HG03469 (cell line): ENCODE measurements at regions not wholly inside any gene's neighbourhood (a gene's known extent, or its start where the extent isn't known, plus 50 kb on each side); places are given as distances from the start of the nearest gene placed in this dataset.
A peak's percentile ranks its signal among the peaks of the same experiment; 100 is the strongest.

Experiments
- ATAC-seq: cut with Tn5 transposase; IDR thresholded peaks from one replicate; pipeline ENCODE4 v1.9.1; 2021; ENCODE audit warnings: mild to moderate bottlenecking, moderate library complexity, moderate number of reproducible peaks; ENCODE audit not compliant: unreplicated experiment

DNA sequence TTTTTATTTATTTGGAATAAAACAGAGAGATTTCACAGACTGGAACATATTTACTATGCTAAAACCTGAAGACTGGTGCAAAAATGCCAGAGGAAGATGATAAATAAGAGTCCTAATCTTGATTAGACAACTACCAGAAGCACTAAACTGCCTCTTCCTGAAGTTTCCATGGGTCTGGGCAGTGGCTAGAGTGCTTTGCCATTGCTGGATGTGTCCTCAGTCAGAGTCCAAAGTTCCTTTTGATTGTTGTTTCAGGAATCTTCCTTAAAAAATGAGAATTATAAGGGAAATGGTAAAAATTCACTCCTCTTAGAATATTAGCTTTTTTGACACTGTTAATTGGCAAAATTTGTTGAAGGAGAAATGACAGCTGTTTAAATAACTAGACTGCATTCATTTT is 86.3 kb upstream of the AHR start:
- no peak for ATAC-seq

DNA sequence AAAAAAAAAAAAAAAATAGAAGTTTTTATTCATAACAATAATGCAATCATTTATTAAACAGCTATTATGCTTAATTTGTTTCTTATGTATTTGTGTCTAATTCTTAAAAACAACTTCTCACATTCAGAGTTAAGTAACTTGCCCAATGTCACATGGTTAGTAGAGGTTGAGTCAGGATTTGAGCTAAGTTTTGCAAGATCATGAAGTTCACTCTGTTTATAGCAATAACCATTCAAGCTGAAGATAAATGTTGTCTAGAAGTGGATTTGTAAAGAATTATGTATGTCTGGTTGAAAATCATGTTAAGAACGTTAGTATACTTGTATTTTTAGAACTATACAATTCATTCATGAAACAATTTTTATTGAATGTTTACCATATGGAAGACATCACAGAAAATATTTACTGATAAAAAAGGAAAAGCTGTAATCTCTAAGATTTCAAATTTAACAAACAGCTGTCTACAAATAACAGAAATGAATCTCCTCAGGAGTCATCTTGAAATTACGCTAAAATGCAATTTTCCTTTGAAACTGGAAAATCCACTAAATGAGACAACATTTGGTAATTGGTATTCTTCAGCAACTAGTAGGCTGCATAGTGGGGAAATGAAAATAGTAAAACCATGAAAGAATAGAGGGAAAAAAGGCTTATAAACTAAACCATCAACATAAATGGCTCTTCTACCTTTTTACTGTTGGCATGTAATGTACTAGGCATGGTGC is 70.5 kb upstream of the AHR start:
- ATAC-seq, result no peak

DNA sequence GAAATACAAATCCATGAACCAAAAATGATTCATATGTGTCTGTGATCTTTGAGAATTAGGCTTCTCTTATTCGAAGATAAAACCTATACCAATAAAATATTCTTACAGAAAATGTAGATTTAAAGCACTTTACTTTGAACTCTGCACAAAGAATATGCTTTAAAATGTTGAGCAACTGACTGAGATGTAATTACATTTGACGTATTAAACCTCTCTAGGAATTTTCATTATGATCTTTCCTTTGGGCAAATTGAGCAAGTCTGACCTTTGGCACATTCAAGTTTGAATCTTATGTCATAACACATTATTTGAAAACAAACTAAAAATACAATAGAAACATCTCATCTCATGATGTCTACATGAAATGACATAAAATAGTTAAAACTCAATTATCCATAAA is 69.2 kb upstream of the AHR start:
- no peak for ATAC-seq

DNA sequence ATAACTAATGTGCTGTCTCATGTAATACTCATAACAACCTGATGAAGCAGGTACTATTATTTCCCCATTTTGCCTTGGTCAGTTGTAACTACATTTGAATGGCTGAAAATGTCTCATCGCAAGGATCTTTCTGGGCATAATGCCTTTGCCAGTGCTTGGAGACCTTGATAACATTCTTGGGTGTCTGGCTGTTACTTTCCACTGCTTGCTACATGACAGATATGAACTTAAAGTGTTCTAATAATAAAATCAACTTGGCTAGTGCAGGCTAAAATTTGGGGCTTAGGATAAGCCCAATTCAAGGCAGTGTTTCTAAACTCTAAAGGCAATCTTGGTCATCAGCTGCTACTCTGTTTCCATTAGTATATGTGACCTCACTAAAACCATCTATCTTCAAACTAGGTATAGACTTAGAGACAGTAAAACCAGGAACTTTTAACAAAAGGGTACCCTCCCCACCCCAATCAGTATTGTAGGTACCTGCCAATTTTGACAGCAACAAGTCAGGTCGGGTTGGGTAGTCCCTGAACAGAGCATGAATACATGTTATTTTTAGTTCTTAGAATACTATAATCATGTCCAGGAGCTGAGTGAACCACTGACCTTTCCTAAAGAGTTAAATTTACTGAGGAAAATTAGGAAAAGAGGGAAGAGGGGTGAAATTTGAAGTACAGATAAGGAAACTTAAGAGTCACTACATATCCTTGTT is 68.2 kb upstream of the AHR start:
- ATAC-seq, result no peak

DNA sequence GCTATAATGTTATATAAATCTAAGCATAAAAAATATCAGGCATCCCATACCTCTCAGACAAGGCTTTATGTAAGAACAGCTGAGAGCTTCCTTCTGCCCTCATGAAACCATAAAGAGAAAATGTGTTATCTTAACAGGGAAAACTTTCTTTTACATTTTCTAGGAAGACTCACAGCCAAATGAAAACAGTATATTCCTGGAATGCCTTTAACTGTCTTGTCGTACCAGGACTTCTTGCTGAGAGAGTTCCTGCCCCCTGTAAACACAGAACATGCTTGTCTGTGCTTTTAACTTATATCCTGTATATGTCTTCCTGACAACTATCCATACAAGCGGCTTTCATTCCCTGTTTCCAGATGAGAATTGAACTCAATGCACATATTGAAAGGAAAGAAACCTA is 64.8 kb upstream of the AHR start:
- ATAC-seq, result no peak

DNA sequence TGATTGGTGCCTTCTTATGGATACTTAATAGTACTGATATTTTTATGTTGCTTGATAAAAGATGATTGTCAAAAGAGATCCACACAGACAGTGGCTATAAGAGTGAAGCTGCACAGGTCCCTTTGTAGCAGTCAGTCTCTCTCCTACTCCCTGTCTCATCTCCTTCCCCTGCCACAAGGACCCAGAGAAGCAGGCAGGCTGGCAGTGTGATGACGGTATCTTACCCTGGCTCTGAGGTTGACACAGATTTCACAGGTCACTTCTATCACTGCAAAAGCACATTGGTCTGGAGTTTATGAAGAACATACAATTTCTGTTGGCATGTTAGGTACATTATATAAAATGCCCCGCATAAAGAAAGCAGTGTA is 64.4 kb upstream of the AHR start:
- ATAC-seq, result peak; percentile 21

DNA sequence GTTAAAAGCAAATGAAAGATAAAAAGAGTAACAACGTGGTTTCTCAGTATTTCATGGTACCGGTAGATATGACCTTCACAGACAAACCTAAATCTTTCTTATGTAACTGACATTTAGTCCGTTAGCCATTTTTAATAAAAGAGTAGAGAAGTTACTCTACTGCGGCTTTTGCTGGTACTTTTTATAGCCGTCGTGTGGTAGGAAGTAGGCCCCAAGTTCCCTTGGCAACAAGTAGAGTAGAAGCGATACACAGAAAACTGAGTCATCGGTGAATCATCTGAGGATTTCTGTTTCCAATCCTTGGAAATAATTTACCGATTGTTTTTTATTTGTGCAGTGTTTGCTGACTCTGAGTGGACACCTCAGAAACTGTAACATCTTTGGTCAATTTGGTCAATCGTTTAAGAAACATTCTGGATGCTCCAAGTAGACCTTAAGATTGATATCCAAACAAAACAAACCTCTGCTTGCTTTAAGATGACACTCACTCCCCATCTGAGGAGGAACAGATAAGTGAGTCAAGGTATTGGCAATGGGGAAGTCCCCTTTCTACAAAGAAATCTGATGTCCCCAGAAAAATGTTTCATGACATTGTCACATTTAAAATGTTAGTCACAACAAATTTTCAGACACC is 63.9 kb upstream of the AHR start:
- peak; percentile 95 for ATAC-seq

DNA sequence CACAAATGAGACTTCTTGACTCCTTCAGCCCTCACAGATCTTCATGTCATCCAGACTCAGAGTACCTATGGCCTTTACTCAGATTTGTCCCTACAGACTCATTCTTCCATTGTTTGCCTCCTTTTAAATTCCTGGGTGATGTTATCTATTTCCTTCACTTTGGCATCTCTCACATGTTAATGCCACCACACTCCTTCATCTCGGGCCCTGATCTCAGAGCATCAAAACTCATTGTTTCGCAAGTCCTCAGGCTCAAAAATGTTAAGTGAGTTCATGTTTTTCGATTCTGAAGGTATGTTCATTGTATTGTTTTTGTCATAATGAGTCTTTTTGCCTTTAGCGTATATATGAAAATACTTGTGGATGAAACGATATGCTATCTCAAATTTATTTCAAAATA is 62.3 kb upstream of the AHR start:
- ATAC-seq, result no peak

DNA sequence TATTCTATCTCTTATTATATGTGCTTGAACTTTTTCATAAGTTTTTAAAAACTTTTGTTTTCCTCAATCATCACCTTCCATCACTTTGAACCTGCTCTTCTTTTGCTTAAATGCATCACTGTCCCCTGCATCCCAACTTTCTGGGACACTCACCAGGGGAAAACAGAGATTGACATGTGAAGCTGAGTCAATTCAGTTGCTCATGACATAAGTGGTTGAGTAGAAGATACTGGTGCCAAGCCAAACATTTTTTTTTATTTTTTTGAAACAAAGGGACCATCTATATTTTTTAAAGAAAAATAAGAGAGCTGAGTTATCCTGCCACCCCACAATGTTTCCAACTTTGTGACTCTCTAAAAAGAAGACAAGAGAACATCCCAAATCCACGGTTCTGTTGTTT is 61.8 kb upstream of the AHR start:
- no peak for ATAC-seq

DNA sequence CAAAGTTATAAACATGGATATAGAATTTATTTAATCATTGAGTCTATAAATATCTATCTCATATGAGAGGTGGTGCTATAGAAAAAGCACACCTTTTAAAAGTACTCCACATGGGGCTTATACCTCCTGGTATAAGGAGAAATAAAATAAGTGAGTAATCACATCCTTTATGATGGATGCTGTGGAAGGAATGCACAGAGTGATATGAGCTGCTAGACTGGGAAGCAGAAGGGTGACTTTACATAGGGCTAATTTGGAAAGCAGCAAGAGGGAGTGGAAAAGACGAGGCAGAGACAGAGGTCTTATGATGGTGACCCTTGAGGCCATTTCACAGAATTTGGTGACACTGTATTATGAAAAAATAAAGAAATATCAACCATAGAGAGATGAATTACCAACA is 59.4 kb upstream of the AHR start:
- ATAC-seq, result no peak

DNA sequence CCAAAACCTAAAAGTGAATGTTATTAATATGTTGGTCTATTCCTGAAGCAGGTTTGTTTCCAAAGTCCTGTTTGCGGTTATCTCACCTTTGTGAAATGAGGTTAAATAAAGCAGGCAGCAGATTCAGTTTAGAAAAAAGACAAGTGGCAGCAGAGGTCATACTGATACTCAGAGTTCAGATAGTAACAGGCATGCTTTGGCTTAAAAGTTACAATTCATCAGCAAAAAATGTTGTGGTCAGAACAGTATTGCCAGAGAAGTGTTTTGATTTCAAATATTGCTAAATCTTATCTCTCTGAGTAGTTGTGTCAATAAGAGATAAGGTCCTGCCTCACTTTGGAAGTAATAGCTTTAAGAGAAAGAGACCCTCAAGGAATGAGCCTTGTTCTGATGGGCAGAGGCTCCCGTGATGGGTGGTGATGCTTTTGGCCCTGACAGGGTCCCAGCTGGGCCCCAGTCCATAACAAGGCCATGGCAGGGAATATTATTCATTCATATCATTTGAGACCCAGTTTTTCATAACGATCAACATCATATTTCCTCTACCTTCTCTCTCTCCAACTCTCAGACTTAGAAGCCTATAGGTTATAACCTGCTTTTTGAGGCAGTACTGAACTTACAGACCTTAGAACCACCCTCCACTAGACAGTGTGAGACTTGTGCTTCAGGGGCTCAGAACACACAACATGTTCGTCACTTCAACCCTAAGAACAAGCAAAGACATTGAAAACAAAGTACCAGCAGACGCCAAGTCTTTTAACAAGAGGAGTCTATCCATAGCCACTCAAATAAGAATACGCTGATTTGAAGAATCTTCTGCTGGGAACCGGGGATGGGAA is 58.5 kb upstream of the AHR start:
- no peak for ATAC-seq

DNA sequence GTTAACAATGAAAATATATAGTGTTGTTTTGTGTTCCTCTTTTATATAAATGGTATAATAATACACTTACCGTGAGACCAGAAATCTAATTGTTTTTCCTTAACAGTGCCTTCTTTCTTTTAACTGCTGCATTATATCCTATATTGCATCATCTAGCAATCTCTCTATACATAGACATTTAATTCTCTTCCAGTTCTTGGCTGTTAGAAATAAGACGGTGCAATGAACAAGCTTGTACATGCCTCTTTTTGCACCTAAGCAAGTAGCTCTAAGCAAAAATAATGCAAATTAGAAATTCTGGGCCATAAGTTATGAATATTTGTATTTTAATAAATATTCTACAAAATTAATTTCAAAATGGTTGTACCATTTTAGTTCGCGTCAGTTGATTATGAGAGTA is 55.9 kb upstream of the AHR start:
- no peak for ATAC-seq

DNA sequence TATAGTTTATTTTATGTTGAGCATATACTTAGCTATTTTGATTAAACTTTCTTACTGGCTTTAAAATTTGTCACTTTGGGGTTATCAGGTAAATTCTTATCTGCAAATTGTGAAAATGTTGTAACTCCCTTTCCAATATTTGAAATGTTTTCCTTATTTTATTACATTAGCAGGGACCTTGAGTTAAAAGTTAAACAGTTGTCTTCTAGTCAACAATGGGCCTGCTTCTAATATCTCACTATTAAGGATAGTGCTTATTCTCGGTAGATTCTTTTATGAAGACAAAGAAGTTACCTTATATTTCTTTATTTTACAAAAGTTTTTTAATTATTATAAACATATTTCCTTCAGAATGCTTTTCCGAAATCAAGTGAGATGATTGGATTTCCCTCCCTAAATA is 53.7 kb upstream of the AHR start:
- no peak for ATAC-seq

DNA sequence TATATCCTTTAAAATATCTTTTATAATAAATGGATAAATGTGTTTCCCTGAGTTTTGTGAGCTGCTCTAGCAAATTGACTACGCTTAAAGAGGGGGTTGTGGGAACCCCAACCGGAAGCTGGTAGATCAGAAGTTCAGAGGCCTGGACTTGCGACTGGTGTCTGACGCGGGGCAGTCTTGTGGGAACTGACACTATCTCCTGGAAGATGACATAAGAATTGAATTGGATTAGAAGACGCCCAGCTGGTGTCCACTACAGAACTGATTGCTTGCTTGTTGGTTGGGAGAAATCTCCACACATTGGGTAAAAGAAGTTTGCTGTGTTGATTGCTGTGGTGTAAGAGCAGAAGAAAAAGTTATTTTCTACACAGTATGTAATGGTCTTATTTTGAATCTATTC is 51.1 kb upstream of the AHR start:
- no peak for ATAC-seq

DNA sequence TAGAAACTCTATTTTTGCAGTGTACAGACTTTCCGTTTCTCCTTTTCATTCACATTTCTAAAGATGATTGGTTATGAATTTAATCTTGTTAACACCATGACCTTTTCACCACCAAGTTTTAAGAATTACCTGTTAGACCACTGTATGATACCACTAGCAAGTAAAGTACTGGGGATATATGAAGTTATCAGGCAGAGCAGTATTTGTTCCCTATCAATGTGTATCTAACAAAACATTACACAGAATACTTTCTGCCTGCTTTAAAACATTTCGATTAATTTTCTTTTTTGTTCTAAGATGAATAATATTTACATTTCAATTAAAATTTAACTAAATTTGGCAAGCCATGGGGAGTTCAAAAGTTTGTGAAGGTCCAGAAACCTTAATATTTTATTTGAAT is 49.9 kb upstream of the AHR start:
- no peak for ATAC-seq
